HCT116 (cell line): ENCODE measurements at regions not wholly inside any gene's neighbourhood (a gene's known extent, or its start where the extent isn't known, plus 50 kb on each side); places are given as distances from the start of the nearest gene placed in this dataset.

Experiments used
- ATAC-seq: fragments of 200-7000 bp; cut with Tn5 transposase; 2 replicates; pipeline ENCODE4 v1.9.1; 2020; ENCODE audit warnings: mild to moderate bottlenecking, moderate library complexity
- BruUV-seq: library from RNA; stranded (reverse); fragments of 400-500 nt; replicated peaks from 2 replicates; lab custom pipeline; 2021; lab: Mats Ljungman, UMichigan
- CTCF ChIA-PET: fragments of 300-600 bp; sonication (Branson Sonifier 250); formaldehyde crosslinking; loops from one replicate; lab custom pipeline; 2021; ENCODE audit warnings: antibody characterized with exemption; lab: Charles Lee
- POLR2A ChIA-PET: fragments of 300-600, 350-600 bp; sonication (Branson Sonifier 250); formaldehyde crosslinking; loops from one replicate; lab custom pipeline; 2021; ENCODE audit warnings: antibody characterized with exemption; lab: Charles Lee
- RAD21 ChIA-PET, 2 experiments: fragments of 300-600 bp; sonication (Branson Sonifier 250); formaldehyde crosslinking; loops; one replicate each; lab custom pipeline; 2023; ENCODE audit warnings: low total read pairs in 2 of 2; ENCODE audit not compliant: uncharacterized antibody in 2 of 2, unreplicated experiment in 2 of 2, low non-redundant PET in 1 of 2; lab: Charles Lee
- DNase-seq: peaks from one replicate; pipeline ENCODE4 v3.0.0-alpha.2; 2010; ENCODE audit warnings: low read depth, low spot score
- H2AFZ ChIP-seq: fragments of 200-600 bp; shearing (Covaris generic), sonication (generic); 2 replicates; pipeline ENCODE4 v1.6.1; 2017; ENCODE audit warnings: low read depth, mixed run types, mixed read lengths, antibody characterized with exemption, low read length; ENCODE audit not compliant: poor library complexity, severe bottlenecking
- H3K27ac ChIP-seq: 2 replicates; pipeline ENCODE4 v1.5.1; 2012; ENCODE audit warnings: low read depth, low read length
- H3K27me3 ChIP-seq: fragments of 200-600 bp; sonication (generic); 2 replicates; pipeline ENCODE4 v1.6.1; 2016; ENCODE audit warnings: mixed run types, low read length, mixed read lengths; ENCODE audit not compliant: insufficient read depth
- H3K36me3 ChIP-seq, 2 experiments: fragments of 200-500 bp in 1 of 2; fragments of 200-600 bp in 1 of 2; sonication (Bioruptor generic) in 1 of 2; sonication (generic) in 1 of 2; 2 replicates each; pipeline versions ENCODE4 v1.5.1 to v1.6.1; 2014 to 2016; ENCODE audit warnings: low read length in 2 of 2, inconsistent platforms in 1 of 2, mixed read lengths in 1 of 2, mixed run types in 1 of 2; ENCODE audit not compliant: insufficient read depth in 2 of 2, control insufficient read depth in 1 of 2
- H3K4me1 ChIP-seq, 2 experiments: fragments of 200-600 bp in 1 of 2; sonication (generic) in 1 of 2; 2 replicates each; pipeline versions ENCODE4 v1.5.1 to v1.6.1; 2012 to 2017; ENCODE audit warnings: low read length in 2 of 2, inconsistent platforms in 1 of 2, mild to moderate bottlenecking in 1 of 2, mixed read lengths in 1 of 2, mixed run types in 1 of 2, moderate library complexity in 1 of 2; ENCODE audit not compliant: insufficient read depth in 2 of 2, control insufficient read depth in 1 of 2
- H3K4me2 ChIP-seq: fragments of 200-600 bp; sonication (generic); 2 replicates; pipeline ENCODE4 v1.6.1; 2017; ENCODE audit warnings: mixed run types, low read length, mixed read lengths
- H3K4me3 ChIP-seq, 2 experiments: fragments of 200-600 bp in 1 of 2; sonication (generic) in 1 of 2; replicated peaks in 1 of 2; 2 replicates each; pipeline ENCODE4 v1.5.1; 2011 to 2016; ENCODE audit warnings: low read length in 2 of 2, control low read depth in 1 of 2, low read depth in 1 of 2, mild to moderate bottlenecking in 1 of 2, mixed read lengths in 1 of 2, mixed run types in 1 of 2
- H3K79me2 ChIP-seq: fragments of 200-600 bp; sonication (generic); 2 replicates; pipeline ENCODE4 v1.6.1; 2017; ENCODE audit warnings: mild to moderate bottlenecking, mixed run types, low read length, moderate library complexity, mixed read lengths; ENCODE audit not compliant: insufficient read depth
- H3K9ac ChIP-seq: fragments of 200-600 bp; sonication (generic); 2 replicates; pipeline ENCODE4 v1.6.1; 2016; ENCODE audit warnings: low read length, mixed read lengths
- H3K9me2 ChIP-seq: fragments of 200-600 bp; sonication (generic), shearing (Covaris generic); 2 replicates; pipeline ENCODE4 v1.6.1; 2017; ENCODE audit warnings: mixed run types, mild to moderate bottlenecking, moderate library complexity; ENCODE audit not compliant: insufficient read depth
- H3K9me3 ChIP-seq, 2 experiments: fragments of 200-500 bp in 1 of 2; fragments of 200-600 bp in 1 of 2; sonication (Bioruptor generic) in 1 of 2; sonication (generic) in 1 of 2; 2 replicates each; pipeline ENCODE4 v1.6.1; 2014 to 2017; ENCODE audit warnings: low read length in 2 of 2, mixed read lengths in 2 of 2, inconsistent platforms in 1 of 2, low read depth in 1 of 2, mild to moderate bottlenecking in 1 of 2, mixed run types in 1 of 2, moderate library complexity in 1 of 2; ENCODE audit not compliant: control insufficient read depth in 1 of 2, insufficient read depth in 1 of 2
- H4K20me1 ChIP-seq: fragments of 200-600 bp; sonication (generic), shearing (Covaris generic); 2 replicates; pipeline ENCODE4 v1.6.1; 2017; ENCODE audit warnings: mixed run types, mild to moderate bottlenecking, moderate library complexity; ENCODE audit not compliant: insufficient read depth
- CBX3 ChIP-seq: IDR thresholded peaks from 2 replicates; pipeline ENCODE4 v1.6.1; 2012; ENCODE audit warnings: low read depth
- EGR1 ChIP-seq: IDR thresholded peaks from 2 replicates; pipeline ENCODE4 v1.6.1; 2012; ENCODE audit warnings: low read depth
- JUND ChIP-seq: IDR thresholded peaks from 2 replicates; pipeline ENCODE4 v1.6.1; 2012
- RAD21 ChIP-seq: IDR thresholded peaks from 2 replicates; pipeline ENCODE4 v1.6.1; 2012; ENCODE audit warnings: low read depth, mild to moderate bottlenecking
- SRF ChIP-seq: IDR thresholded peaks from 2 replicates; pipeline ENCODE4 v1.6.1; 2012; ENCODE audit warnings: low read depth
- ZNF274 ChIP-seq: fragments of 200-500 bp; sonication (Bioruptor generic); IDR thresholded peaks from 2 replicates; pipeline ENCODE4 v1.6.1; 2014; ENCODE audit warnings: mild to moderate bottlenecking, low read depth, low read length, inconsistent platforms
- intact Hi-C: fragments of 100-400 bp; cut with micrococcal nuclease; formaldehyde crosslinking; loops from 2 replicates; pipeline ENCODE4 v1.10.0; 2022
- TF ChIP-seq, protein P1 (sequence below): IDR thresholded peaks from 2 replicates; pipeline ENCODE4 v1.6.1; 2012

GRCh38 chr10:106424981-106425380 is 739.5 kb downstream of the SORCS1 start:
- H3K4me3 ChIP-seq, result no peak overlapping the region
- H3K9ac ChIP-seq, result no peak overlapping the region
- intact Hi-C loops, result no loop called here
- H3K36me3 ChIP-seq, result no peaks in the 10 kb centered on the region
- POLR2A ChIA-PET, result no interaction called here
- no peak overlapping the region for H2AFZ ChIP-seq
- TF ChIP-seq RAD21 (no peak), EGR1 (no peak), ZNF274 (no peak), CBX3 (no peak), JUND (no peak), SRF (no peak)
- TF ChIP-seq, protein P1, sequence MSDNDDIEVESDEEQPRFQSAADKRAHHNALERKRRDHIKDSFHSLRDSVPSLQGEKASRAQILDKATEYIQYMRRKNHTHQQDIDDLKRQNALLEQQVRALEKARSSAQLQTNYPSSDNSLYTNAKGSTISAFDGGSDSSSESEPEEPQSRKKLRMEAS, result no peak
- TF ChIP-seq, all 23 proteins: peak for 0
- Histone ChIP-seq H3K9me2 (no peaks in the 10 kb centered on the region), H3K27ac (no peak overlapping the region), H3K79me2 (no peaks in the 10 kb centered on the region), H3K27me3 (no peaks in the 10 kb centered on the region), H3K9me3 (peaks cover 21 to 33% of the 10 kb centered on the region in 2 experiments; a peak in 3 of 4 replicates), H3K4me1 (no peaks in the 10 kb centered on the region), H4K20me1 (no peaks in the 10 kb centered on the region), H3K4me2 (no peak overlapping the region)
- ChIA-PET CTCF (no interaction called here), RAD21 (no interaction called here)
- DNase-seq, result no peak
- no TSS peak for BruUV-seq
- no peak for ATAC-seq

DNA sequence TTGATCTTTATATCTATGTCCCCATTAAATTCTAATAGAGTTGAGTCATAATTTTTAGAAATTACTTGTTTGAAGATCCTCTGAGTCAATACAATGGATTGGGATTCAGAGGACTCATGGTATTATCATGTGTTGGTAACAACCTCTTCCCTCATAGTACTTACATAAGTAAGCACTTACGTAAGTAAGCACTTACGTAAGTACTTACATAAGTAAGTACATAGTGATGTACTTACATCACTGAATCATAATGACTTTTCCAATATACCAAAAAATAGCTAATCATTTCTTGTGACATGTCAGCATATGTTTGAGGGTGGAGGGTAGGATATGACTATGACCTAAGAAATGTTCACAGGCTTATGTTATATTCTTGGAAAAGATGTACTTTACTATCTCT is 740.5 kb downstream of the SORCS1 start:
- DNase-seq (no peak), ATAC-seq (no peak)
- Histone ChIP-seq H3K9ac (no peak overlapping the region), H2AFZ (no peak overlapping the region), H3K36me3 (no peaks in the 10 kb centered on the region), H3K9me3 (peaks cover 15 to 39% of the 10 kb centered on the region in 2 experiments; a peak in 3 of 4 replicates), H3K79me2 (no peaks in the 10 kb centered on the region), H3K27ac (no peak overlapping the region), H3K4me2 (no peak overlapping the region), H3K27me3 (no peaks in the 10 kb centered on the region), H3K9me2 (no peaks in the 10 kb centered on the region)
- BruUV-seq, result no TSS peak
- RAD21 ChIA-PET, result no interaction called here
- TF ChIP-seq ZNF274, result no peak
- TF ChIP-seq, all 23 proteins: peak for 0
- H4K20me1 ChIP-seq, result no peaks in the 10 kb centered on the region
- CTCF ChIA-PET, result no interaction called here
- H3K4me3 ChIP-seq, result no peak overlapping the region
- POLR2A ChIA-PET, result no interaction called here
- intact Hi-C loops, result no loop called here
- no peaks in the 10 kb centered on the region for H3K4me1 ChIP-seq
